ENCODE measurements at regions not wholly inside any gene's neighbourhood (a gene's known extent, or its start where the extent isn't known, plus 50 kb on each side); places are given as distances from the start of the nearest gene placed in this dataset.

DNA sequence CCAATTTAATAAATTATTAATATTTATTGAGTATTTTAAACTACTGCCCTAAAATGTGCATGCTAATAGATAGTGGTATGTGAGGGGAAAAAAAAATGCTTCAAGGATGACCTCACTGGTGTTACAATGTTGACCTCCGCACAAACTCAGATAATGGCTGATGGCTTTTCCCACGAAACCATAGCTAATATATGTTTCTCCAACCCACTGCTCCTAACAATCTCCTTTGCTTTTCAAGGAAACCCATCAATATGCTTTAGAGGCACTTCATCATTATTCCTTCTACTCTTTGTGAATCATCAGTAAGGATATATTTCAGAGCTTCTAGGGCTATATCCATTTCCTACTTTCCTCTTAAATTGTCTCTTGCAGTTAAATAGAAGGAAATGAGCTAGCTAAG lies 1752.0 kb upstream of the TENM3 start:
- H3K27ac Mint-ChIP-seq (ENCODE audit: unreplicated experiment): no peak overlapping the region
- no peaks in the 10 kb centered on the region for H3K9me3 Mint-ChIP-seq (ENCODE audit: unreplicated experiment)
- CTCF ChIA-PET: interaction anchor here (0.6 kb wide), 1 partner anchor 65 kb away, joined by 6 read pairs; no protein-coding TSS in a partner anchor
- POLR2A ChIA-PET: no interaction called here
- no peaks in the 10 kb centered on the region for H3K4me1 Mint-ChIP-seq (ENCODE audit: low read depth, unreplicated experiment)
- no peak for DNase-seq
- TF ChIP-seq CTCF (IDR thresholded peaks at IDR 0.05; ENCODE audit: insufficient read depth in 1 of 2, low read depth in 1 of 2, low read length in 1 of 2, severe bottlenecking in 1 of 2, unreplicated experiment in 1 of 2): no peak
- no peaks in the 10 kb centered on the region for H3K27me3 ChIP-seq (replicated peaks; ENCODE audit: control insufficient read depth, insufficient read depth, low read length)
- intact Hi-C loops (cut with micrococcal nuclease; ENCODE audit: unreplicated experiment): no loop called here
- no peaks in the 10 kb centered on the region for H3K36me3 ChIP-seq (ENCODE audit: control insufficient read depth, insufficient read depth, low read length)
- no peaks in the 10 kb centered on the region for H3K9me3 ChIP-seq
- no peak overlapping the region for H3K4me3 ChIP-seq (ENCODE audit: low read depth, low read length)
- no peaks in the 10 kb centered on the region for H3K4me1 ChIP-seq
- H3K4me3 Mint-ChIP-seq (ENCODE audit: unreplicated experiment): no peak overlapping the region
- BruUV-seq (replicated peaks): no TSS peak
- no peaks in the 10 kb centered on the region for H3K36me3 Mint-ChIP-seq (ENCODE audit: insufficient read depth, unreplicated experiment)
- H3K27me3 Mint-ChIP-seq (ENCODE audit: insufficient read depth, unreplicated experiment): no peaks in the 10 kb centered on the region

DNA sequence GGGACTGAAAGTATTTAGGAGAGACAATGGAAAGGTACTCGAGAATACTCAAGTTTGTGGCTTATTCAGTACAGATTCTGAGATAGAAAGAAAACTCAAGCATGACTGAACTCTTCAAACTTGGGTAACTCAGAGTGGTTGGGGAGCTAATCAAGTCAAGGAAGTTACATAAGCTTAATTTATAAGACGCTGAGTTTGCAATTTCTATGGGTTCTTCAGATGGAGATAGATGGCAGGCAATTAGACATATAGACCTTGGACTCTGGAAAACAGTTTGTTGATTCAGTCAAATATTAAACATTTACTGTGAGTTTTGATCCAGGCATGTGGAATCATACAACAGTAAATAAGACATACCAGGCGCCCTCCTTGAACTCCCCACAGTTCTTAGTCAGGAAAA lies 1749.9 kb upstream of the TENM3 start:
- Histone ChIP-seq H3K36me3 (ENCODE audit: control insufficient read depth, insufficient read depth, low read length) (no peaks in the 10 kb centered on the region), H3K4me1 (no peaks in the 10 kb centered on the region), H3K9me3 (no peaks in the 10 kb centered on the region), H3K27me3 (replicated peaks; ENCODE audit: control insufficient read depth, insufficient read depth, low read length) (no peaks in the 10 kb centered on the region), H3K4me3 (ENCODE audit: low read depth, low read length) (no peak overlapping the region)
- CTCF ChIA-PET: no interaction called here
- intact Hi-C loops (cut with micrococcal nuclease; ENCODE audit: unreplicated experiment): no loop called here
- TF ChIP-seq CTCF (IDR thresholded peaks at IDR 0.05; ENCODE audit: insufficient read depth in 1 of 2, low read depth in 1 of 2, low read length in 1 of 2, severe bottlenecking in 1 of 2, unreplicated experiment in 1 of 2): no peak
- Mint-ChIP-seq H3K4me1 (ENCODE audit: low read depth, unreplicated experiment) (no peaks in the 10 kb centered on the region), H3K27ac (ENCODE audit: unreplicated experiment) (no peak overlapping the region), H3K4me3 (ENCODE audit: unreplicated experiment) (no peak overlapping the region), H3K9me3 (ENCODE audit: unreplicated experiment) (no peaks in the 10 kb centered on the region), H3K27me3 (ENCODE audit: insufficient read depth, unreplicated experiment) (no peaks in the 10 kb centered on the region), H3K36me3 (ENCODE audit: insufficient read depth, unreplicated experiment) (no peaks in the 10 kb centered on the region)
- no peak for DNase-seq
- no TSS peak for BruUV-seq (replicated peaks)
- POLR2A ChIA-PET: no interaction called here

DNA sequence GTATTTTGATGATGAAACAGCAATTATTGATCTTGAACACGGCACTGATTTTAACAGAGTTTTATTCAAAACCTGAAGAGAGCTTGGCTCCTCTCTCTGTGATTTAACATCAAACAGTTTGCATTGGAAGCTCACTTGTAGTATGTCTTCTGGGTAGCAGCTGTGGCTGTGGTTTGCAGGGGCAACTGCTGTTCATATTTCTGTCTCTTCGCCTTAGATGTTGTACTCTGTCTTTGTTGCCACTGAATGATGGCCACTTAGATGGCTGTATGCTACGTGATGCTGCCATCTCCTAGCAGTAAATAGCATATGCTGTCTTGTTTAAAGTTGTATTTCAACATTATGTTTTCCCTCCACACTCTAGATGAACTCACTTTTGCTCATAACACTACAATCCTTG lies 1743.0 kb upstream of the TENM3 start:
- Mint-ChIP-seq H3K4me3 (ENCODE audit: unreplicated experiment) (no peak overlapping the region), H3K9me3 (ENCODE audit: unreplicated experiment) (no peaks in the 10 kb centered on the region), H3K27me3 (ENCODE audit: insufficient read depth, unreplicated experiment) (no peaks in the 10 kb centered on the region), H3K27ac (ENCODE audit: unreplicated experiment) (no peak overlapping the region), H3K4me1 (ENCODE audit: low read depth, unreplicated experiment) (no peaks in the 10 kb centered on the region), H3K36me3 (ENCODE audit: insufficient read depth, unreplicated experiment) (no peaks in the 10 kb centered on the region)
- Histone ChIP-seq H3K4me1 (no peaks in the 10 kb centered on the region), H3K9me3 (no peaks in the 10 kb centered on the region), H3K27me3 (replicated peaks; ENCODE audit: control insufficient read depth, insufficient read depth, low read length) (no peaks in the 10 kb centered on the region), H3K36me3 (ENCODE audit: control insufficient read depth, insufficient read depth, low read length) (no peaks in the 10 kb centered on the region), H3K4me3 (ENCODE audit: low read depth, low read length) (no peak overlapping the region)
- no peak for DNase-seq
- intact Hi-C loops (cut with micrococcal nuclease; ENCODE audit: unreplicated experiment): no loop called here
- CTCF ChIA-PET: no interaction called here
- POLR2A ChIA-PET: no interaction called here
- TF ChIP-seq CTCF (IDR thresholded peaks at IDR 0.05; ENCODE audit: insufficient read depth in 1 of 2, low read depth in 1 of 2, low read length in 1 of 2, severe bottlenecking in 1 of 2, unreplicated experiment in 1 of 2): no peak
- BruUV-seq (replicated peaks): no TSS peak

Measured in Caco-2 (cell line).